ENCODE measurements at regions not wholly inside any gene's neighbourhood (a gene's known extent, or its start where the extent isn't known, plus 50 kb on each side); places are given as distances from the start of the nearest gene placed in this dataset.
"Not testable (repeated sequence)": the region's sequence is repeated elsewhere in the genome, so short reads cannot be mapped to it uniquely, and the experiment has no call there.

- H3K4me3 ChIP-seq (ENCODE audit: low read depth, low read length), result no peak overlapping the region
- TF ChIP-seq CTCF (conservative IDR thresholded peaks at IDR 0.05; ENCODE audit: low read depth, low read length), result no peak
- DNase-seq (ENCODE audit: low read depth), result peak; percentile 86
Measured at GRCh38 chr3:177498037-177498857, 301.0 kb upstream of the TBL1XR1 start.

GRCh38 chr3:177499039-177499438, 301.8 kb upstream of the TBL1XR1 start:
- H3K4me3 ChIP-seq (ENCODE audit: low read depth, low read length); DNase-seq (ENCODE audit: low read depth): not testable (repeated sequence)

GRCh38 chr3:177499779-177500423, 302.6 kb upstream of the TBL1XR1 start:
- H3K4me3 ChIP-seq (ENCODE audit: low read depth, low read length), result no peak overlapping the region
- no peak for TF ChIP-seq CTCF (conservative IDR thresholded peaks at IDR 0.05; ENCODE audit: low read depth, low read length)
- DNase-seq (ENCODE audit: low read depth), result no peak

- TF ChIP-seq CTCF (conservative IDR thresholded peaks at IDR 0.05; ENCODE audit: low read depth, low read length), result no peak
- no peak for DNase-seq (ENCODE audit: low read depth)
- no peak overlapping the region for H3K4me3 ChIP-seq (ENCODE audit: low read depth, low read length)
Measured at GRCh38 chr3:177510693-177511216, 313.5 kb upstream of the TBL1XR1 start.

GRCh38 chr3:177512945-177513814, 315.9 kb upstream of the TBL1XR1 start:
- H3K4me3 ChIP-seq (ENCODE audit: low read depth, low read length), result no peak overlapping the region
- TF ChIP-seq CTCF (conservative IDR thresholded peaks at IDR 0.05; ENCODE audit: low read depth, low read length), result no peak
- DNase-seq (ENCODE audit: low read depth), result peak; percentile 17

- no peak for DNase-seq (ENCODE audit: low read depth)
- no peak for TF ChIP-seq CTCF (conservative IDR thresholded peaks at IDR 0.05; ENCODE audit: low read depth, low read length)
- no peak overlapping the region for H3K4me3 ChIP-seq (ENCODE audit: low read depth, low read length)
Measured at GRCh38 chr3:177513815-177514610, 316.7 kb upstream of the TBL1XR1 start.

Data from choroid plexus epithelial cell (primary cell).